ENCODE measurements at regions not wholly inside any gene's neighbourhood (a gene's known extent, or its start where the extent isn't known, plus 50 kb on each side); places are given as distances from the start of the nearest gene placed in this dataset.

DNA sequence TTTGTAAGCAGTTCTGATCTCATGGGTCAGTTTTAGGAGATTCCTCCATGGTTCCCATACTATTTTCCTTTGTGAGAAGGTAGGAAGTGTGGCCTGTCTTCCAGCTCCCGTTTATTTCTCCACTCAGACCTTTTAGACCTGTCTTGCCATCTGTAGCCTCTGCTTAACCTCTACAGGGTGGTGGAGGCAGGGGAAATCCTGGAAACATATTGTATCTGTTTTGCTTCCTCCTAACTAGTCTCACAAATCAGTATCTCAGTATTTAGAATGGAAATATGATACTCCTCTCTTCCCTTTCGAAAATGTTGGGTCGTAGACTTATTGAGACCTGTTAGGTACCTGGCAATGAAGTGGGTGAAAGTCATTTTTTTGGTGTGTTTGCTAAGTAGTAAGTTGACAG is 399.4 kb upstream of the RGS6 start:
- Histone ChIP-seq H3K27ac (peak overlapping the region in 2 of 4 donors; percentile 29 to 31), H3K4me3 (no peak overlapping the region), H3K9me3 (no peaks in the 10 kb centered on the region), H3K36me3 (no peaks in the 10 kb centered on the region), H3K4me1 (peaks cover 4 to 46% (median 5%) of the 10 kb centered on the region in 3 donors), H3K27me3 (no peaks in the 10 kb centered on the region)
- TF ChIP-seq CTCF (IDR thresholded peaks at IDR 0.05) = no peak
- no peak for TF ChIP-seq POLR2AphosphoS5 (IDR thresholded peaks at IDR 0.05)
- no peak for TF ChIP-seq POLR2A (IDR thresholded peaks at IDR 0.05)
- 67% methylated on average over 3 of the region's 3 CpGs for WGBS, 2 donors (ENCODE audit: low coverage in 1 of 2)
- ATAC-seq = no peak

DNA sequence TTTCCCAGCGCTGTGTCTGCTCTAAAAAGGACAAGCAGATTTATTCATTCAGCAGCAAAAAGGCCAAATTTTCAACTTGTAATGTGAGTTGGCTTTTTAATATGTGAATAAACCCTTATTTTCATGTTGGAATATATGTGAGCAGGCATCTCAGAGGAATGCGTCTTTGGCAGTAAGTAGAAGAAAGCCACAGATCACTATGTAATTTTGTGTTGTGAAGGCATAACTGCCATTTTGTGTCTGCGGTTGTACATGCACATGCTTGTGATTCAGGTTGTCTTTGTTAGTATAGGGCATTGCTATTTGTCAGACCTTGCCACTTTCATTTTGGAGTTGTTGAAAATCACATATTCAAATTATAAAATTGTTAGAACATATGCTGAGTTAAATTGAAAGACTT is 398.8 kb upstream of the RGS6 start:
- no peak for TF ChIP-seq POLR2A (IDR thresholded peaks at IDR 0.05)
- no peak for TF ChIP-seq POLR2AphosphoS5 (IDR thresholded peaks at IDR 0.05)
- TF ChIP-seq EP300 (IDR thresholded peaks at IDR 0.05) = no peak
- no peak for TF ChIP-seq CTCF (IDR thresholded peaks at IDR 0.05)

GRCh38 chr14:71533800-71534199 is 398.4 kb upstream of the RGS6 start:
- WGBS, 2 donors (ENCODE audit: low coverage in 1 of 2) = 100% methylated on average over 1 of the region's 1 CpG
- Histone ChIP-seq H3K27me3 (no peaks in the 10 kb centered on the region), H3K36me3 (no peaks in the 10 kb centered on the region), H3K4me1 (peaks cover 4 to 55% (median 12%) of the 10 kb centered on the region in 3 donors), H3K9me3 (no peaks in the 10 kb centered on the region), H3K27ac (no peak overlapping the region), H3K4me3 (no peak overlapping the region)
- no peak for ATAC-seq
- TF ChIP-seq POLR2A (IDR thresholded peaks at IDR 0.05) (no peak), POLR2AphosphoS5 (IDR thresholded peaks at IDR 0.05) (no peak)

More for the DNA sequence above, 398.8 kb upstream of the RGS6 start:
- no peak for ATAC-seq
- peaks cover 4 to 51% (median 8%) of the 10 kb centered on the region in 3 donors for H3K4me1 ChIP-seq
- no peaks in the 10 kb centered on the region for H3K27me3 ChIP-seq
- 75 to 85% methylated on average over 3 of the region's 3 CpGs for WGBS, 2 donors (ENCODE audit: low coverage in 1 of 2)
- no peaks in the 10 kb centered on the region for H3K36me3 ChIP-seq
- no peak overlapping the region for H3K4me3 ChIP-seq
- no peak overlapping the region for H3K27ac ChIP-seq
- H3K9me3 ChIP-seq = no peaks in the 10 kb centered on the region

- no peak overlapping the region for H3K4me3 ChIP-seq
- H3K27ac ChIP-seq = no peak overlapping the region
- ATAC-seq = no peak
- TF ChIP-seq EP300 (IDR thresholded peaks at IDR 0.05) (no peak), POLR2A (IDR thresholded peaks at IDR 0.05) (no peak), CTCF (IDR thresholded peaks at IDR 0.05) (no peak), POLR2AphosphoS5 (IDR thresholded peaks at IDR 0.05) (no peak)
- H3K27me3 ChIP-seq = no peaks in the 10 kb centered on the region
- H3K4me1 ChIP-seq = peaks cover 4 to 59% (median 19%) of the 10 kb centered on the region in 3 donors
- H3K36me3 ChIP-seq = no peaks in the 10 kb centered on the region
- 92 to 100% methylated on average over 1 of the region's 1 CpG for WGBS, 2 donors (ENCODE audit: low coverage in 1 of 2)
- H3K9me3 ChIP-seq = no peaks in the 10 kb centered on the region
Measured at GRCh38 chr14:71534506-71534905, 397.7 kb upstream of the RGS6 start.

DNA sequence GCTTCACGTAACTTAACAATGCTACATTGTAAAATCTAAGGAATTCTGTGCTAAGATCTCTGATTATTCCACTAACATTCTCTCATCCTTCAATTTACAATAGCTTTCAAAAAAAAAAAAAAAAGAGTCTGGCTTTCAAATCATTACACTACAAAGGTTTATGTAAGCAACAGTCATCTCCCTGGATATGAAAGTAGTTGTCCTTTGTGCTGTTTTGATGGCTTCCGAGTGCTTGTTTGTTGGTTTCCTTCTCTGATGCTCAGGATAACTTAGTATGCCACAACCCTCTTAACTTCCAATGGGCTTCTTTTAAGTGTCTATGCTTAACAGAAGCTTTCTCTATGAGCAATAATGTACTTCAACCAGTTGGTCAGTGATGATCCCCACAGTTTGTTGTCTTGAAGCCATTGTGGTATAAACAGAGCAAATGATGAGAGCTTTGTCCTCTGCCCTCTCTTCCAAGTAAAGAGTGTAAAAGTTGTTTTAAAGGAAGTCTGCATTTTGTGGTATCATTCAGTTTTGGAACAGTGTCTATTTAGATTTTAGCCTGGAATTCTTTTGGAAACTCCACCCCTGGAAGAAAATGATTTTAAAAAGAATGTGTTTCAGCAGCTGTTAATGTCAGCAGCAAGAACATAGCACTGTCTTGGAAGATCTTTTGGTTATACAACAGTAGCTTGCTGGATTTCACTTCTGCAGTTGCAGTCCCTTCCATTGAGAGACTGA is 396.1 kb upstream of the RGS6 start:
- no peaks in the 10 kb centered on the region for H3K36me3 ChIP-seq
- WGBS, 2 donors (ENCODE audit: low coverage in 1 of 2) = 48 to 77% methylated on average over 2 of the region's 2 CpGs
- H3K9me3 ChIP-seq = no peaks in the 10 kb centered on the region
- no peaks in the 10 kb centered on the region for H3K27me3 ChIP-seq
- no peak for ATAC-seq
- peak overlapping the region in 2 of 4 donors; percentile 31 for H3K27ac ChIP-seq
- TF ChIP-seq EP300 (IDR thresholded peaks at IDR 0.05) (no peak), POLR2AphosphoS5 (IDR thresholded peaks at IDR 0.05) (no peak), CTCF (IDR thresholded peaks at IDR 0.05) (no peak), POLR2A (IDR thresholded peaks at IDR 0.05) (no peak)
- peaks cover 4 to 63% (median 23%) of the 10 kb centered on the region in 3 donors for H3K4me1 ChIP-seq
- no peak overlapping the region for H3K4me3 ChIP-seq
